H1 (cell line): ENCODE measurements at regions not wholly inside any gene's neighbourhood (a gene's known extent, or its start where the extent isn't known, plus 50 kb on each side); places are given as distances from the start of the nearest gene placed in this dataset.

Source experiments
- BCL11A ChIP-seq, 2 experiments: IDR thresholded peaks; one replicate each; pipeline ENCODE4 v1.6.1; 2011; ENCODE audit warnings: low read depth in 2 of 2, low read length in 2 of 2, mild to moderate bottlenecking in 2 of 2
- BRCA1 ChIP-seq: IDR thresholded peaks from 2 replicates; pipeline ENCODE4 v1.6.1; 2012; ENCODE audit warnings: low read depth, low read length, improper control_type of control experiment
- CHD1 ChIP-seq: IDR thresholded peaks from 2 replicates; pipeline ENCODE4 v1.6.1; 2012; ENCODE audit warnings: low read depth, low read length, improper control_type of control experiment
- CHD2 ChIP-seq: IDR thresholded peaks from 2 replicates; pipeline ENCODE4 v1.6.1; 2012; ENCODE audit warnings: low read length, improper control_type of control experiment
- EZH2 ChIP-seq: fragments of 200-600 bp; sonication (generic); IDR thresholded peaks from 2 replicates; pipeline ENCODE4 v1.7.1; 2012; ENCODE audit warnings: low read depth, mild to moderate bottlenecking, moderate library complexity, low read length, inconsistent platforms; ENCODE audit not compliant: severe bottlenecking
- GABPA ChIP-seq: IDR thresholded peaks from 2 replicates; pipeline ENCODE4 v1.6.1; 2011; ENCODE audit warnings: mild to moderate bottlenecking, low read length, moderate library complexity, borderline replicate concordance; ENCODE audit not compliant: insufficient read depth
- MAFK ChIP-seq: IDR thresholded peaks from 2 replicates; pipeline ENCODE4 v1.6.1; 2012; ENCODE audit warnings: low read depth, mild to moderate bottlenecking, improper control_type of control experiment, low read length
- POU5F1 ChIP-seq: IDR thresholded peaks from 2 replicates; pipeline ENCODE4 v1.6.1; 2011; ENCODE audit warnings: low read depth, mild to moderate bottlenecking, low read length, moderate library complexity
- RAD21 ChIP-seq, 2 experiments: IDR thresholded peaks in 1 of 2; conservative IDR thresholded peaks in 1 of 2; 2 replicates each; pipeline ENCODE4 v1.6.1; 2011; ENCODE audit warnings: low read depth in 2 of 2, low read length in 2 of 2, improper control_type of control experiment in 1 of 2, inconsistent platforms in 1 of 2, mild to moderate bottlenecking in 1 of 2, moderate library complexity in 1 of 2
- RBBP5 ChIP-seq: IDR thresholded peaks from 2 replicates; pipeline ENCODE4 v1.7.1; 2012; ENCODE audit warnings: low read depth, mild to moderate bottlenecking, inconsistent platforms, low read length, moderate library complexity, borderline replicate concordance
- SIN3A ChIP-seq, 2 experiments: IDR thresholded peaks in 1 of 2; conservative IDR thresholded peaks in 1 of 2; 2 replicates each; pipeline ENCODE4 v1.6.1; 2011 to 2012; ENCODE audit warnings: low read length in 2 of 2, improper control_type of control experiment in 1 of 2, low read depth in 1 of 2, mild to moderate bottlenecking in 1 of 2
- TAF1 ChIP-seq: IDR thresholded peaks from 2 replicates; pipeline ENCODE4 v1.6.1; 2011; ENCODE audit warnings: mild to moderate bottlenecking, low read depth, low read length
- TAF7 ChIP-seq: optimal IDR thresholded peaks from 2 replicates; pipeline ENCODE3; 2011; ENCODE audit warnings: low read depth, mild to moderate bottlenecking, inconsistent platforms, low read length, moderate library complexity, borderline replicate concordance
- TEAD4 ChIP-seq: IDR thresholded peaks from 2 replicates; pipeline ENCODE4 v1.6.1; 2012; ENCODE audit warnings: low read depth, low read length, inconsistent platforms, mixed read lengths
- YY1 ChIP-seq: IDR thresholded peaks from 2 replicates; pipeline ENCODE4 v1.6.1; 2011; ENCODE audit warnings: low read depth, mild to moderate bottlenecking, low read length

DNA sequence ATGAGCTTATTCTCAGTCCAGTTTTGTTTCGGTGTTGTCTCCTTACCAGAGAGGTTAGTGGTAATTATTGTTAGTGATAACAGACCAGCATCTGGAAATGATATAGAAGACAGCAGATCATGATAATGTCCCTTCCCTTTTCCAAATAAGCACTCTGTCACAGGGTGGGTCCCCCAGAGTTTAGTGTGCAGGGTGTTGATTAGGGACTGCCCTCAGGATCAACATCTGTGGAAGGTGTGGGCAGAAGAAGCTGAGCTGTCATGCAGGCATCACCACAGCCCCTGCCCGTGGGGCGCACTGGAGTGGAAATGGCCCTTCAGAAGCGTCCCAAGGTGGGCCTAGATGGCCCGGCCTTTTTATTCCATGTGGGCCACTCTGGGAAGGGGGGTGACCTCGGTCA lies 67.6 kb upstream of the DTNBP1 start (continued):
- TF ChIP-seq EZH2 (no peak), TEAD4 (no peak), TAF7 (no peak), CHD2 (no peak), CHD1 (no peak), RAD21 (IDR thresholded peaks at IDR 0.05 in 1 of 2, conservative IDR thresholded peaks at IDR 0.05 in 1 of 2; ENCODE audit: low read depth in 2 of 2, low read length in 2 of 2) (no peak), MAFK (no peak), SIN3A (conservative IDR thresholded peaks at IDR 0.05 in 1 of 2, IDR thresholded peaks at IDR 0.05 in 1 of 2; ENCODE audit: low read depth in 1 of 2, low read length in 2 of 2) (no peak), YY1 (no peak), RBBP5 (no peak), BCL11A (IDR thresholded peaks at IDR 0.05; ENCODE audit: low read depth in 2 of 2, low read length in 2 of 2) (no peak), BRCA1 (no peak), POU5F1 (no peak), TAF1 (no peak), GABPA (no peak)
